ENCODE measurements at regions not wholly inside any gene's neighbourhood (a gene's known extent, or its start where the extent isn't known, plus 50 kb on each side); places are given as distances from the start of the nearest gene placed in this dataset.

GRCh38 chr5:56412601-56413379 lies 179.7 kb upstream of the ANKRD55 start:
- intact Hi-C loops (cut with micrococcal nuclease; ENCODE audit: unreplicated experiment) = no loop called here
- Histone ChIP-seq H3K27ac (ENCODE audit: low read depth, low read length, poor library complexity, severe bottlenecking) (no peak overlapping the region), H3K4me3 (ENCODE audit: low read depth, low read length, poor library complexity, severe bottlenecking) (no peak overlapping the region), H3K4me1 (ENCODE audit: insufficient read depth, low read length, poor library complexity, severe bottlenecking) (peaks cover 33% of the 10 kb centered on the region), H3K36me3 (ENCODE audit: insufficient read depth, low read length, poor library complexity, severe bottlenecking) (no peaks in the 10 kb centered on the region), H3K9me3 (ENCODE audit: low read depth, low read length, poor library complexity, severe bottlenecking) (no peaks in the 10 kb centered on the region), H3K27me3 (replicated peaks; ENCODE audit: insufficient read depth, low read depth, low read length, poor library complexity) (no peaks in the 10 kb centered on the region)
- DNase-seq (ENCODE audit: low spot score) = no peak
- no TSS peak for BruUV-seq (replicated peaks)
- POLR2A ChIA-PET (ENCODE audit: low non-redundant PET) = no interaction called here
- no peak for TF ChIP-seq CTCF (conservative IDR thresholded peaks at IDR 0.05; ENCODE audit: low read depth, low read length)
- no peak for TF ChIP-seq EZH2 (IDR thresholded peaks at IDR 0.05; ENCODE audit: borderline replicate concordance, low read depth, low read length, poor library complexity, severe bottlenecking)
- CTCF ChIA-PET = no interaction called here

GRCh38 chr5:56410696-56411095 lies 177.6 kb upstream of the ANKRD55 start:
- intact Hi-C loops (cut with micrococcal nuclease; ENCODE audit: unreplicated experiment) = no loop called here
- no peak overlapping the region for H3K4me3 ChIP-seq (ENCODE audit: low read depth, low read length, poor library complexity, severe bottlenecking)
- no peaks in the 10 kb centered on the region for H3K36me3 ChIP-seq (ENCODE audit: insufficient read depth, low read length, poor library complexity, severe bottlenecking)
- no peak for DNase-seq (ENCODE audit: low spot score)
- TF ChIP-seq EZH2 (IDR thresholded peaks at IDR 0.05; ENCODE audit: borderline replicate concordance, low read depth, low read length, poor library complexity, severe bottlenecking) = no peak
- TF ChIP-seq CTCF (conservative IDR thresholded peaks at IDR 0.05; ENCODE audit: low read depth, low read length) = no peak
- peaks cover 33% of the 10 kb centered on the region for H3K4me1 ChIP-seq (ENCODE audit: insufficient read depth, low read length, poor library complexity, severe bottlenecking)
- H3K27ac ChIP-seq (ENCODE audit: low read depth, low read length, poor library complexity, severe bottlenecking) = no peak overlapping the region
- CTCF ChIA-PET = no interaction called here
- BruUV-seq (replicated peaks) = no TSS peak
- no peaks in the 10 kb centered on the region for H3K27me3 ChIP-seq (replicated peaks; ENCODE audit: insufficient read depth, low read depth, low read length, poor library complexity)
- POLR2A ChIA-PET (ENCODE audit: low non-redundant PET) = no interaction called here
- H3K9me3 ChIP-seq (ENCODE audit: low read depth, low read length, poor library complexity, severe bottlenecking) = no peaks in the 10 kb centered on the region

GRCh38 chr5:56409331-56410190 lies 176.4 kb upstream of the ANKRD55 start:
- no peak overlapping the region for H3K27ac ChIP-seq (ENCODE audit: low read depth, low read length, poor library complexity, severe bottlenecking)
- no TSS peak for BruUV-seq (replicated peaks)
- no peaks in the 10 kb centered on the region for H3K36me3 ChIP-seq (ENCODE audit: insufficient read depth, low read length, poor library complexity, severe bottlenecking)
- ChIA-PET CTCF (no interaction called here), POLR2A (ENCODE audit: low non-redundant PET) (interaction anchor here (0.6 kb wide), 1 partner anchor 30 kb away, joined by 3 read pairs; no protein-coding TSS in a partner anchor)
- no peak overlapping the region for H3K4me3 ChIP-seq (ENCODE audit: low read depth, low read length, poor library complexity, severe bottlenecking)
- intact Hi-C loops (cut with micrococcal nuclease; ENCODE audit: unreplicated experiment) = no loop called here
- no peaks in the 10 kb centered on the region for H3K9me3 ChIP-seq (ENCODE audit: low read depth, low read length, poor library complexity, severe bottlenecking)
- TF ChIP-seq EZH2 (IDR thresholded peaks at IDR 0.05; ENCODE audit: borderline replicate concordance, low read depth, low read length, poor library complexity, severe bottlenecking) = no peak
- no peak for TF ChIP-seq CTCF (conservative IDR thresholded peaks at IDR 0.05; ENCODE audit: low read depth, low read length)
- peak; percentile 25 for DNase-seq (ENCODE audit: low spot score)
- H3K27me3 ChIP-seq (replicated peaks; ENCODE audit: insufficient read depth, low read depth, low read length, poor library complexity) = no peaks in the 10 kb centered on the region
- peaks cover 24% of the 10 kb centered on the region for H3K4me1 ChIP-seq (ENCODE audit: insufficient read depth, low read length, poor library complexity, severe bottlenecking)
